HL-60 (cell line): ENCODE measurements at regions not wholly inside any gene's neighbourhood (a gene's known extent, or its start where the extent isn't known, plus 50 kb on each side); places are given as distances from the start of the nearest gene placed in this dataset.
A peak's percentile ranks its signal among the peaks of the same experiment; 100 is the strongest.

ENCODE experiments used
- DNase-seq, 2 experiments: peaks; one replicate each; pipeline ENCODE4 v3.0.0-alpha.2; 2010 to 2020; ENCODE audit warnings: low read depth in 1 of 2, low spot score in 1 of 2
- H3K27ac ChIP-seq: fragments of 250-450 bp; sonication (Bioruptor Pico); replicated peaks from 2 replicates; pipeline ENCODE4 v1.5.1; 2020; ENCODE audit warnings: mild to moderate bottlenecking, moderate library complexity
- H3K27me3 ChIP-seq: fragments of 250-450 bp; sonication (Bioruptor Pico); 2 replicates; pipeline ENCODE4 v1.5.1; 2021; ENCODE audit warnings: mild to moderate bottlenecking, moderate library complexity; ENCODE audit not compliant: insufficient read depth, poor library complexity, severe bottlenecking
- H3K4me3 ChIP-seq: replicated peaks from 2 replicates; pipeline ENCODE4 v1.5.1; 2011; ENCODE audit warnings: mild to moderate bottlenecking, control low read depth, low read length; ENCODE audit not compliant: insufficient read depth
- CTCF ChIP-seq: IDR thresholded peaks from one replicate; pipeline ENCODE4 v1.5.1; 2011; ENCODE audit warnings: low read length, control low read depth, inconsistent platforms; ENCODE audit not compliant: insufficient read depth
- GABPA ChIP-seq: IDR thresholded peaks from 2 replicates; pipeline ENCODE4 v1.6.1; 2012; ENCODE audit warnings: low read depth
- POLR2AphosphoS5 ChIP-seq: IDR thresholded peaks from 2 replicates; pipeline ENCODE4 v1.6.1; 2012; ENCODE audit warnings: low read depth
- REST ChIP-seq: IDR thresholded peaks from 2 replicates; pipeline ENCODE4 v1.6.1; 2012; ENCODE audit warnings: low read depth; ENCODE audit not compliant: insufficient replicate concordance
- SPI1 ChIP-seq: IDR thresholded peaks from 2 replicates; pipeline ENCODE4 v1.6.1; 2012; ENCODE audit warnings: low read depth, mild to moderate bottlenecking, borderline replicate concordance

- DNase-seq: no peak
- TF ChIP-seq REST: no peak
- no peak for TF ChIP-seq SPI1
- TF ChIP-seq GABPA: no peak
- no peak for TF ChIP-seq CTCF
- no peak for TF ChIP-seq POLR2AphosphoS5
- no peak overlapping the region for H3K4me3 ChIP-seq
- H3K27ac ChIP-seq: no peak overlapping the region
- H3K27me3 ChIP-seq: no peaks in the 10 kb centered on the region
Observed at GRCh38 chr20:59393142-59393541, 92.7 kb downstream of the EDN3 start.

GRCh38 chr20:59395729-59396128 lies 95.3 kb downstream of the EDN3 start:
- Histone ChIP-seq H3K27me3 (no peaks in the 10 kb centered on the region), H3K4me3 (no peak overlapping the region), H3K27ac (no peak overlapping the region)
- no peak for DNase-seq
- no peak for TF ChIP-seq SPI1
- peak; percentile 72 for TF ChIP-seq REST

GRCh38 chr20:59398537-59399205 lies 98.3 kb downstream of the EDN3 start:
- H3K27me3 ChIP-seq: no peaks in the 10 kb centered on the region
- TF ChIP-seq POLR2AphosphoS5 (no peak), SPI1 (no peak), GABPA (no peak), CTCF (no peak), REST (no peak)
- no peak for DNase-seq
- no peak overlapping the region for H3K27ac ChIP-seq
- H3K4me3 ChIP-seq: no peak overlapping the region
